GM12891 (cell line): ENCODE measurements at regions not wholly inside any gene's neighbourhood (a gene's known extent, or its start where the extent isn't known, plus 50 kb on each side); places are given as distances from the start of the nearest gene placed in this dataset.

Experiments used
- POLR2A ChIP-seq: IDR thresholded peaks from 2 replicates; pipeline ENCODE4 v1.6.1; 2011; ENCODE audit warnings: low read depth, low read length, control low read depth
- POLR2AphosphoS5 ChIP-seq: IDR thresholded peaks from 2 replicates; pipeline ENCODE4 v1.6.1; 2011; ENCODE audit warnings: low read depth, low read length, control low read depth
- POU2F2 ChIP-seq: IDR thresholded peaks from 2 replicates; pipeline ENCODE4 v1.6.1; 2011; ENCODE audit warnings: low read depth, mild to moderate bottlenecking, control low read depth, low read length, moderate library complexity
- TAF1 ChIP-seq: IDR thresholded peaks from 2 replicates; pipeline ENCODE4 v1.6.1; 2011; ENCODE audit warnings: low read depth, low read length, control low read depth

DNA sequence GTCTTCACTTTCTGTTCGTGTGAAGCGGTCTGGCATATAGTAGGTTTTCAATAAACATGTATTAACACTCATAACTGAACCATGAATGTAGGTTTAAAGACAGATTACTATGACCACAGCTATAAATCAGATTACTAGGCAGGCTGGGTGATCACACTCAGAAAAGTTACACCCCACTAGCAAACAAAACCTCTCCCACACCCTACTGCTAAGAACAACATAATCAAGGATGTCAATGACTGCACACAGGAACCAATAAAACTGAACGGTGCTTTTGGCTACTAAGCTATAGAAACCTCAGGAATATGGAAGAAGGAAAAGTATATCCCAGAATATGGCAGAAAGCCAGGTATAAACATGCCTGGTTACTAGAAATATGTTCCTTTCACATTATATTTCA, 676.9 kb downstream of the SMARCA1 start:
- TF ChIP-seq POLR2A (no peak), TAF1 (no peak), POLR2AphosphoS5 (no peak), POU2F2 (no peak)
